ENCODE measurements at regions not wholly inside any gene's neighbourhood (a gene's known extent, or its start where the extent isn't known, plus 50 kb on each side); places are given as distances from the start of the nearest gene placed in this dataset.
"Not testable (repeated sequence)": the region's sequence is repeated elsewhere in the genome, so short reads cannot be mapped to it uniquely, and the experiment has no call there.

- H3K4me2 ChIP-seq (ENCODE audit: control insufficient read depth, extremely low read depth, insufficient read depth, low read depth, low read length) = no peak overlapping the region
- no peaks in the 10 kb centered on the region for H3K9me1 ChIP-seq (ENCODE audit: control insufficient read depth, extremely low read depth, insufficient read depth, low read length)
- H3K36me3 ChIP-seq (ENCODE audit: control insufficient read depth in 2 of 2, extremely low read depth in 1 of 2, insufficient read depth in 2 of 2, low read length in 2 of 2) = no peaks in the 10 kb centered on the region
- TF ChIP-seq, protein P1, sequence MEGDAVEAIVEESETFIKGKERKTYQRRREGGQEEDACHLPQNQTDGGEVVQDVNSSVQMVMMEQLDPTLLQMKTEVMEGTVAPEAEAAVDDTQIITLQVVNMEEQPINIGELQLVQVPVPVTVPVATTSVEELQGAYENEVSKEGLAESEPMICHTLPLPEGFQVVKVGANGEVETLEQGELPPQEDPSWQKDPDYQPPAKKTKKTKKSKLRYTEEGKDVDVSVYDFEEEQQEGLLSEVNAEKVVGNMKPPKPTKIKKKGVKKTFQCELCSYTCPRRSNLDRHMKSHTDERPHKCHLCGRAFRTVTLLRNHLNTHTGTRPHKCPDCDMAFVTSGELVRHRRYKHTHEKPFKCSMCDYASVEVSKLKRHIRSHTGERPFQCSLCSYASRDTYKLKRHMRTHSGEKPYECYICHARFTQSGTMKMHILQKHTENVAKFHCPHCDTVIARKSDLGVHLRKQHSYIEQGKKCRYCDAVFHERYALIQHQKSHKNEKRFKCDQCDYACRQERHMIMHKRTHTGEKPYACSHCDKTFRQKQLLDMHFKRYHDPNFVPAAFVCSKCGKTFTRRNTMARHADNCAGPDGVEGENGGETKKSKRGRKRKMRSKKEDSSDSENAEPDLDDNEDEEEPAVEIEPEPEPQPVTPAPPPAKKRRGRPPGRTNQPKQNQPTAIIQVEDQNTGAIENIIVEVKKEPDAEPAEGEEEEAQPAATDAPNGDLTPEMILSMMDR (optimal IDR thresholded peaks at IDR 0.05 in 1 of 3, IDR thresholded peaks at IDR 0.05 in 1 of 3, conservative IDR thresholded peaks at IDR 0.05 in 1 of 3; ENCODE audit: extremely low read depth in 1 of 3, insufficient read depth in 2 of 3, low read length in 3 of 3) = no peak
- no peak for TF ChIP-seq EZH2 (IDR thresholded peaks at IDR 0.05; ENCODE audit: low read length)
- FAIRE-seq (no peak), DNase-seq (ENCODE audit: low read depth, low spot score) (no peak)
- H4K20me1 ChIP-seq (ENCODE audit: control insufficient read depth, extremely low read depth, insufficient read depth, low read length) = no peaks in the 10 kb centered on the region
- no peaks in the 10 kb centered on the region for H3K27me3 ChIP-seq (ENCODE audit: control insufficient read depth, extremely low read depth, insufficient read depth, low read length)
- no peaks in the 10 kb centered on the region for H3K4me1 ChIP-seq (ENCODE audit: control insufficient read depth, extremely low read depth, insufficient read depth, low read length)
- H2AFZ ChIP-seq (ENCODE audit: control insufficient read depth, low read length) = no peak overlapping the region
- dilution Hi-C loops (cut with MboI; ENCODE audit: extremely low pct_ligation_motif_present, low sequenced_read_pairs) = no loop called here
- H3K9ac ChIP-seq (ENCODE audit: control insufficient read depth, extremely low read depth, insufficient read depth, low read length) = no peak overlapping the region
- H3K9me3 ChIP-seq (ENCODE audit: control insufficient read depth, low read depth, low read length) = no peaks in the 10 kb centered on the region
- no peaks in the 10 kb centered on the region for H3K79me2 ChIP-seq (ENCODE audit: control insufficient read depth, insufficient read depth, low read length)
- no peak overlapping the region for H3K27ac ChIP-seq (ENCODE audit: control insufficient read depth, insufficient read depth, low read length)
- H3K4me3 ChIP-seq (ENCODE audit: control insufficient read depth in 2 of 3, extremely low read depth in 1 of 3, insufficient read depth in 2 of 3, low read depth in 1 of 3, low read length in 3 of 3) = no peak overlapping the region
Observed at GRCh38 chr2:83969085-83969484, 490.0 kb downstream of the SUCLG1 start.

GRCh38 chr2:83967854-83968253 is 491.2 kb downstream of the SUCLG1 start:
- Histone ChIP-seq H3K4me1 (ENCODE audit: control insufficient read depth, extremely low read depth, insufficient read depth, low read length) (no peaks in the 10 kb centered on the region), H3K9me3 (ENCODE audit: control insufficient read depth, low read depth, low read length) (no peaks in the 10 kb centered on the region), H3K79me2 (ENCODE audit: control insufficient read depth, insufficient read depth, low read length) (no peaks in the 10 kb centered on the region), H3K4me2 (ENCODE audit: control insufficient read depth, extremely low read depth, insufficient read depth, low read depth, low read length) (no peak overlapping the region), H2AFZ (ENCODE audit: control insufficient read depth, low read length) (no peak overlapping the region), H3K27ac (ENCODE audit: control insufficient read depth, insufficient read depth, low read length) (no peak overlapping the region), H3K9ac (ENCODE audit: control insufficient read depth, extremely low read depth, insufficient read depth, low read length) (no peak overlapping the region), H4K20me1 (ENCODE audit: control insufficient read depth, extremely low read depth, insufficient read depth, low read length) (no peaks in the 10 kb centered on the region), H3K27me3 (ENCODE audit: control insufficient read depth, extremely low read depth, insufficient read depth, low read length) (no peaks in the 10 kb centered on the region), H3K4me3 (ENCODE audit: control insufficient read depth in 2 of 3, extremely low read depth in 1 of 3, insufficient read depth in 2 of 3, low read depth in 1 of 3, low read length in 3 of 3) (no peak overlapping the region), H3K36me3 (ENCODE audit: control insufficient read depth in 2 of 2, extremely low read depth in 1 of 2, insufficient read depth in 2 of 2, low read length in 2 of 2) (no peaks in the 10 kb centered on the region), H3K9me1 (ENCODE audit: control insufficient read depth, extremely low read depth, insufficient read depth, low read length) (no peaks in the 10 kb centered on the region)
- FAIRE-seq (no peak), DNase-seq (ENCODE audit: low read depth, low spot score) (no peak)
- dilution Hi-C loops (cut with MboI; ENCODE audit: extremely low pct_ligation_motif_present, low sequenced_read_pairs) = no loop called here
- TF ChIP-seq, protein P1 (optimal IDR thresholded peaks at IDR 0.05 in 1 of 3, IDR thresholded peaks at IDR 0.05 in 1 of 3, conservative IDR thresholded peaks at IDR 0.05 in 1 of 3; ENCODE audit: extremely low read depth in 1 of 3, insufficient read depth in 2 of 3, low read length in 3 of 3) = peak in 1 of 3 experiments; percentile 43
- TF ChIP-seq EZH2 (IDR thresholded peaks at IDR 0.05; ENCODE audit: low read length) = no peak

GRCh38 chr2:83966946-83967345 is 492.1 kb downstream of the SUCLG1 start:
- H3K9me1 ChIP-seq (ENCODE audit: control insufficient read depth, extremely low read depth, insufficient read depth, low read length); H3K36me3 ChIP-seq (ENCODE audit: control insufficient read depth in 2 of 2, extremely low read depth in 1 of 2, insufficient read depth in 2 of 2, low read length in 2 of 2); H4K20me1 ChIP-seq (ENCODE audit: control insufficient read depth, extremely low read depth, insufficient read depth, low read length); DNase-seq (ENCODE audit: low read depth, low spot score); FAIRE-seq; H3K9me3 ChIP-seq (ENCODE audit: control insufficient read depth, low read depth, low read length); H3K4me3 ChIP-seq (ENCODE audit: control insufficient read depth in 2 of 3, extremely low read depth in 1 of 3, insufficient read depth in 2 of 3, low read depth in 1 of 3, low read length in 3 of 3); H3K79me2 ChIP-seq (ENCODE audit: control insufficient read depth, insufficient read depth, low read length); H3K4me2 ChIP-seq (ENCODE audit: control insufficient read depth, extremely low read depth, insufficient read depth, low read depth, low read length); H3K27me3 ChIP-seq (ENCODE audit: control insufficient read depth, extremely low read depth, insufficient read depth, low read length); H3K27ac ChIP-seq (ENCODE audit: control insufficient read depth, insufficient read depth, low read length); H3K9ac ChIP-seq (ENCODE audit: control insufficient read depth, extremely low read depth, insufficient read depth, low read length); H2AFZ ChIP-seq (ENCODE audit: control insufficient read depth, low read length); dilution Hi-C loops (cut with MboI; ENCODE audit: extremely low pct_ligation_motif_present, low sequenced_read_pairs); H3K4me1 ChIP-seq (ENCODE audit: control insufficient read depth, extremely low read depth, insufficient read depth, low read length): not testable (repeated sequence)
